WTC11 (cell line): ENCODE measurements at regions not wholly inside any gene's neighbourhood (a gene's known extent, or its start where the extent isn't known, plus 50 kb on each side); places are given as distances from the start of the nearest gene placed in this dataset.

Experiments
- ATAC-seq: fragments of 200-7000 bp; cut with Tn5 transposase; 2 replicates; pipeline ENCODE4 v1.10.0; 2021; ENCODE audit warnings: mild to moderate bottlenecking, moderate library complexity
- CTCF ChIA-PET: fragments of 300-600 bp; sonication (Branson Sonifier 250); formaldehyde crosslinking; loops from one replicate; lab custom pipeline; 2021; ENCODE audit warnings: antibody characterized with exemption; lab: Charles Lee
- POLR2A ChIA-PET: fragments of 350-600 bp; sonication (Branson Sonifier 250); formaldehyde crosslinking; loops from one replicate; lab custom pipeline; 2021; ENCODE audit warnings: antibody characterized with exemption; lab: Charles Lee
- DNase-seq: peaks from one replicate; pipeline ENCODE4 v3.0.0; 2021; ENCODE audit warnings: low spot score
- H3K27ac Mint-ChIP-seq: 2 replicates; pipeline ENCODE4 v1.8.0; 2021; ENCODE audit warnings: mixed read lengths
- H3K27me3 Mint-ChIP-seq: 2 replicates; pipeline ENCODE4 v1.8.0; 2021; ENCODE audit warnings: low read depth, mild to moderate bottlenecking, moderate library complexity, mixed read lengths
- H3K36me3 Mint-ChIP-seq: 2 replicates; pipeline ENCODE4 v1.8.0; 2021; ENCODE audit warnings: mixed read lengths
- H3K4me1 Mint-ChIP-seq: 2 replicates; pipeline ENCODE4 v1.8.0; 2022; ENCODE audit warnings: mixed read lengths
- H3K4me3 Mint-ChIP-seq: 2 replicates; pipeline ENCODE4 v1.8.0; 2021; ENCODE audit warnings: mild to moderate bottlenecking, moderate library complexity, mixed read lengths
- H3K9me3 Mint-ChIP-seq: 2 replicates; pipeline ENCODE4 v1.8.0; 2021; ENCODE audit warnings: mixed read lengths
- CTCF ChIP-seq: fragments of 200-600 bp; IDR thresholded peaks from 2 replicates; pipeline ENCODE4 v1.8.0; 2022; ENCODE audit warnings: antibody characterized with exemption
- ESRRA ChIP-seq: sonication (generic); formaldehyde crosslinking; IDR thresholded peaks from 2 replicates; pipeline ENCODE4 v1.8.1; 2022; ENCODE audit warnings: mild to moderate bottlenecking, missing genetic modification reagents, borderline replicate concordance
- FOXJ3 ChIP-seq: sonication (generic); formaldehyde crosslinking; IDR thresholded peaks from 2 replicates; pipeline ENCODE4 v1.9.0; 2021; ENCODE audit warnings: missing genetic modification reagents, mild to moderate bottlenecking, borderline replicate concordance
- FOXP1 ChIP-seq: sonication (generic); formaldehyde crosslinking; IDR thresholded peaks from 2 replicates; pipeline ENCODE4 v1.8.0; 2022; ENCODE audit warnings: missing genetic modification reagents, mild to moderate bottlenecking, moderate library complexity, borderline replicate concordance
- FOXP4 ChIP-seq: sonication (generic); formaldehyde crosslinking; IDR thresholded peaks from 2 replicates; pipeline ENCODE4 v1.8.0; 2022; ENCODE audit warnings: mild to moderate bottlenecking, missing genetic modification reagents
- JAZF1 ChIP-seq: fragments of 250-450 bp; sonication (Bioruptor Pico); IDR thresholded peaks from 2 replicates; pipeline ENCODE4 v1.9.0; 2021; ENCODE audit warnings: moderate library complexity, mild to moderate bottlenecking, inconsistent platforms
- RORB ChIP-seq: fragments of 250-450 bp; sonication (Bioruptor Pico); IDR thresholded peaks from 2 replicates; pipeline ENCODE4 v1.9.0; 2021; ENCODE audit warnings: mild to moderate bottlenecking
- TEAD1 ChIP-seq: sonication (generic); formaldehyde crosslinking; IDR thresholded peaks from 2 replicates; pipeline ENCODE4 v1.8.0; 2022; ENCODE audit warnings: mild to moderate bottlenecking, missing genetic modification reagents
- ZNF121 ChIP-seq: sonication (generic); formaldehyde crosslinking; IDR thresholded peaks from 2 replicates; pipeline ENCODE4 v1.8.0; 2023; ENCODE audit warnings: missing genetic modification reagents
- ZNF396 ChIP-seq: fragments of 250-450 bp; sonication (Bioruptor Pico); IDR thresholded peaks from 2 replicates; pipeline ENCODE4 v1.8.0; 2021; ENCODE audit warnings: mild to moderate bottlenecking, moderate library complexity, borderline replicate concordance
- ZNF532 ChIP-seq: fragments of 250-450 bp; sonication (Bioruptor Pico); IDR thresholded peaks from 2 replicates; pipeline ENCODE4 v1.9.0; 2021; ENCODE audit warnings: mild to moderate bottlenecking, borderline replicate concordance
- ZNF671 ChIP-seq: fragments of 250-450 bp; sonication (Bioruptor Pico); IDR thresholded peaks from 2 replicates; pipeline ENCODE4 v1.8.0; 2021; ENCODE audit warnings: mild to moderate bottlenecking
- TF ChIP-seq, protein P1 (sequence below): sonication (generic); formaldehyde crosslinking; IDR thresholded peaks from 2 replicates; pipeline ENCODE4 v1.8.0; 2022; ENCODE audit warnings: missing genetic modification reagents
- TF ChIP-seq, protein P2 (sequence below): sonication (generic); formaldehyde crosslinking; conservative IDR thresholded peaks from 2 replicates; pipeline ENCODE4 v1.8.1; 2023; ENCODE audit warnings: mild to moderate bottlenecking, low read depth, missing genetic modification reagents, moderate library complexity

DNA sequence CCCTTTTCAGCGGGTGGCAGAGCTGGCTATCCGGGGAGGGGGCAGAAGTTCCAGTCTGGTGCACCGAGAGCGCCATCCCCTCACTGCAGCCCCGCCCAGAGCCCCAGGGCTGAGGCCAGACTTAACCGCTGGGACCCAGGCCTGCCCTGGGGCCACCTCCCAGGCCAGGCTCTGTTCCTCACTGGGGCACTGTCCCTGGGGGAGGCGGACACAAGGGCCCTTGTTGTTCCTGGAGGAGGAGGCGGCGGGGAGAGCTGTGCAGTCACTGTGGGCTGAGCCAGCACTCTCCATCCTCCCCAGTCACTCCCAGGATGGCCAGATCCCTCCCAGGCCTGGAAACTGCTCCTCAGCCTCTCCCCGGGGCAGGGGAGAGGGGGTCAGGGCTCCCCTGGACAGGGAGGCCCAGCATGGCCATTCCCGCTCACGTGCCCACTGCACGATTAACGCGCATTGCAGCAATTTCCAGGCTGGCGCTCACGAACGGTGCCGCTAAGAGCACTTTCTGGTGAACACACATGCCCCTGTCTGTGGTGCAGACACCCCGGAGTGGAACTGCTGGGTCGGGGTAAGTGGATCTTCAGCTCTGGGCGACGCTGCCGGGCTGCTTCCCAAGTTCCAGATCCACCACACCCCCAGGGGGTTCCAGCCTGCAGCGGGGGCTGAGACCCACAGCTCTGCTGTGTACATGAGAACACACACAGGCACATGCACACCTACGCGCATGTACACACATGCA is 89.8 kb upstream of the SFSWAP start:
- H3K4me1 Mint-ChIP-seq: peaks cover 42% of the 10 kb centered on the region
- no peaks in the 10 kb centered on the region for H3K27me3 Mint-ChIP-seq
- DNase-seq (no peak), ATAC-seq (no peak)
- no peak overlapping the region for H3K27ac Mint-ChIP-seq
- H3K36me3 Mint-ChIP-seq: no peaks in the 10 kb centered on the region
- CTCF ChIA-PET: interaction anchor here (1.4 to 1.5 kb wide), 2 partner anchors 11 to 17 kb away, joined by 4 to 5 read pairs; no protein-coding TSS in a partner anchor
- H3K9me3 Mint-ChIP-seq: no peaks in the 10 kb centered on the region
- POLR2A ChIA-PET: no interaction called here
- TF ChIP-seq FOXP4 (CRISPR knock-in tag): no peak
- no peak for TF ChIP-seq RORB (CRISPR knock-in tag)
- no peak for TF ChIP-seq CTCF
- no peak overlapping the region for H3K4me3 Mint-ChIP-seq

DNA sequence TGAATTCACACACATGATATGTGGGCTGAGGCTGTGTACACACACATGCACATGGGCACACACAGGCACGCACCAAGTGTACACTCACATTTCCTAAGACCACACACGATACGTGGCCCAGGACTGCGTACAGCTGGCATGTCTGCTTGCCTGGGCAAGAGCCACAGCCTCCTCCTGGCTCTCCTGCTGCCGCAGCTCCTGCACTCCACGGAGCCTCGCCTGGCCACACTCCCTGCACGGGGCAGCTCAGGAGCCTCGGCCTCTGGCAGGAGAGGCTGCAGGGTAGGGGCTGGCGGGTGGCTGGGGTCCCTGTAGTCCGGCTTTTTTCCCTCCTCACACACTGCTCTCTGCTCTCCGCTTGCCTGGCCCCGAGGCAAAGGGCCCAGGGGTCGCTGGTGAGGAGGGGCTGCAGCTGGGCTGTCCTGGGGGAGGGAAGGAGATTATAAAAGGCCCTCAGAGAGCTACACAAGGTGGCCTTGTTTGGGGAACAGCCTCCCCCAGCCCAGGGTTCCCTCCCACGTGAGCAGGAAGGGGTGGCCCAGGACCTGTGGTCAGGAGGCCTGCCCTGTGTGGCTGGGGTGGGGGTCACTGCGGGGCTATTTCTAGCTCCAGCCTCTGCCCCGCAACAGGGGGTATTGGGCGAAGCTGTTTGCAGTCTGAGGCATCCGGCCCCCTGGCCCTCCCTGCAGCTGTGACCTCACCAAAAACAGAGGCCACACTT is 89.0 kb upstream of the SFSWAP start:
- no peak for DNase-seq
- ChIA-PET CTCF (interaction anchor here (1.4 kb wide), 1 partner anchor 12 kb away, joined by 5 read pairs; no protein-coding TSS in a partner anchor), POLR2A (no interaction called here)
- no peak overlapping the region for H3K4me3 Mint-ChIP-seq
- TF ChIP-seq, protein P1, sequence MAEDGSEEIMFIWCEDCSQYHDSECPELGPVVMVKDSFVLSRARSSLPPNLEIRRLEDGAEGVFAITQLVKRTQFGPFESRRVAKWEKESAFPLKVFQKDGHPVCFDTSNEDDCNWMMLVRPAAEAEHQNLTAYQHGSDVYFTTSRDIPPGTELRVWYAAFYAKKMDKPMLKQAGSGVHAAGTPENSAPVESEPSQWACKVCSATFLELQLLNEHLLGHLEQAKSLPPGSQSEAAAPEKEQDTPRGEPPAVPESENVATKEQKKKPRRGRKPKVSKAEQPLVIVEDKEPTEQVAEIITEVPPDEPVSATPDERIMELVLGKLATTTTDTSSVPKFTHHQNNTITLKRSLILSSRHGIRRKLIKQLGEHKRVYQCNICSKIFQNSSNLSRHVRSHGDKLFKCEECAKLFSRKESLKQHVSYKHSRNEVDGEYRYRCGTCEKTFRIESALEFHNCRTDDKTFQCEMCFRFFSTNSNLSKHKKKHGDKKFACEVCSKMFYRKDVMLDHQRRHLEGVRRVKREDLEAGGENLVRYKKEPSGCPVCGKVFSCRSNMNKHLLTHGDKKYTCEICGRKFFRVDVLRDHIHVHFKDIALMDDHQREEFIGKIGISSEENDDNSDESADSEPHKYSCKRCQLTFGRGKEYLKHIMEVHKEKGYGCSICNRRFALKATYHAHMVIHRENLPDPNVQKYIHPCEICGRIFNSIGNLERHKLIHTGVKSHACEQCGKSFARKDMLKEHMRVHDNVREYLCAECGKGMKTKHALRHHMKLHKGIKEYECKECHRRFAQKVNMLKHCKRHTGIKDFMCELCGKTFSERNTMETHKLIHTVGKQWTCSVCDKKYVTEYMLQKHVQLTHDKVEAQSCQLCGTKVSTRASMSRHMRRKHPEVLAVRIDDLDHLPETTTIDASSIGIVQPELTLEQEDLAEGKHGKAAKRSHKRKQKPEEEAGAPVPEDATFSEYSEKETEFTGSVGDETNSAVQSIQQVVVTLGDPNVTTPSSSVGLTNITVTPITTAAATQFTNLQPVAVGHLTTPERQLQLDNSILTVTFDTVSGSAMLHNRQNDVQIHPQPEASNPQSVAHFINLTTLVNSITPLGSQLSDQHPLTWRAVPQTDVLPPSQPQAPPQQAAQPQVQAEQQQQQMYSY (CRISPR knock-in tag): no peak
- peak; percentile 35; the same call in 1 of the 2 replicates for TF ChIP-seq ZNF121 (CRISPR knock-in tag)
- 0 out of 2 replicates have a peak, but pooled peaks have one; percentile 57 for TF ChIP-seq FOXP1 (CRISPR knock-in tag)
- peaks cover 44% of the 10 kb centered on the region for H3K4me1 Mint-ChIP-seq
- H3K36me3 Mint-ChIP-seq: no peaks in the 10 kb centered on the region
- ATAC-seq: peak; percentile 13
- H3K27me3 Mint-ChIP-seq: no peaks in the 10 kb centered on the region
- no peak overlapping the region for H3K27ac Mint-ChIP-seq
- H3K9me3 Mint-ChIP-seq: no peaks in the 10 kb centered on the region

- Mint-ChIP-seq H3K27ac (no peak overlapping the region), H3K27me3 (no peaks in the 10 kb centered on the region), H3K4me3 (no peak overlapping the region), H3K4me1 (peaks cover 44% of the 10 kb centered on the region), H3K9me3 (no peaks in the 10 kb centered on the region), H3K36me3 (no peaks in the 10 kb centered on the region)
- no peak for ATAC-seq
- POLR2A ChIA-PET: no interaction called here
- DNase-seq: no peak
- CTCF ChIA-PET: no interaction called here
- no peak for TF ChIP-seq ZNF671 (CRISPR knock-in tag)
- TF ChIP-seq ZNF532: no peak
- no peak for TF ChIP-seq FOXJ3 (CRISPR knock-in tag)
- TF ChIP-seq, protein P2, sequence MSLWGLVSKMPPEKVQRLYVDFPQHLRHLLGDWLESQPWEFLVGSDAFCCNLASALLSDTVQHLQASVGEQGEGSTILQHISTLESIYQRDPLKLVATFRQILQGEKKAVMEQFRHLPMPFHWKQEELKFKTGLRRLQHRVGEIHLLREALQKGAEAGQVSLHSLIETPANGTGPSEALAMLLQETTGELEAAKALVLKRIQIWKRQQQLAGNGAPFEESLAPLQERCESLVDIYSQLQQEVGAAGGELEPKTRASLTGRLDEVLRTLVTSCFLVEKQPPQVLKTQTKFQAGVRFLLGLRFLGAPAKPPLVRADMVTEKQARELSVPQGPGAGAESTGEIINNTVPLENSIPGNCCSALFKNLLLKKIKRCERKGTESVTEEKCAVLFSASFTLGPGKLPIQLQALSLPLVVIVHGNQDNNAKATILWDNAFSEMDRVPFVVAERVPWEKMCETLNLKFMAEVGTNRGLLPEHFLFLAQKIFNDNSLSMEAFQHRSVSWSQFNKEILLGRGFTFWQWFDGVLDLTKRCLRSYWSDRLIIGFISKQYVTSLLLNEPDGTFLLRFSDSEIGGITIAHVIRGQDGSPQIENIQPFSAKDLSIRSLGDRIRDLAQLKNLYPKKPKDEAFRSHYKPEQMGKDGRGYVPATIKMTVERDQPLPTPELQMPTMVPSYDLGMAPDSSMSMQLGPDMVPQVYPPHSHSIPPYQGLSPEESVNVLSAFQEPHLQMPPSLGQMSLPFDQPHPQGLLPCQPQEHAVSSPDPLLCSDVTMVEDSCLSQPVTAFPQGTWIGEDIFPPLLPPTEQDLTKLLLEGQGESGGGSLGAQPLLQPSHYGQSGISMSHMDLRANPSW (CRISPR knock-in tag): no peak
- no peak for TF ChIP-seq ZNF396 (CRISPR knock-in tag)
- no peak for TF ChIP-seq JAZF1 (CRISPR knock-in tag)
- no peak for TF ChIP-seq TEAD1 (CRISPR knock-in tag)
- TF ChIP-seq ESRRA (CRISPR knock-in tag): no peak
Measured at GRCh38 chr12:131622422-131622955, 88.4 kb upstream of the SFSWAP start.
